OCI-LY1 (cell line): ENCODE measurements at regions not wholly inside any gene's neighbourhood (a gene's known extent, or its start where the extent isn't known, plus 50 kb on each side); places are given as distances from the start of the nearest gene placed in this dataset.

Source experiments
- H2AFZ ChIP-seq: fragments of 200-600 bp; sonication (generic), shearing (Covaris generic); 2 replicates; pipeline ENCODE4 v1.6.0; 2014; ENCODE audit warnings: antibody characterized with exemption, mild to moderate bottlenecking, low read length
- H3F3A ChIP-seq: fragments of 200-600 bp; sonication (generic), shearing (Covaris generic); 2 replicates; pipeline ENCODE4 v1.6.0; 2014; ENCODE audit warnings: mild to moderate bottlenecking, antibody characterized with exemption, low read length, moderate library complexity; ENCODE audit not compliant: insufficient read depth
- H3K27ac ChIP-seq: fragments of 200-600 bp; sonication (generic); 2 replicates; pipeline ENCODE4 v1.5.1; 2014; ENCODE audit warnings: low read length, mixed run types, mild to moderate bottlenecking, low read depth; ENCODE audit not compliant: poor library complexity, severe bottlenecking
- H3K27me3 ChIP-seq: fragments of 200-600 bp; sonication (generic); 2 replicates; pipeline ENCODE4 v1.6.0; 2014; ENCODE audit warnings: antibody characterized with exemption, mild to moderate bottlenecking, low read length, moderate library complexity; ENCODE audit not compliant: insufficient read depth
- H3K36me3 ChIP-seq: fragments of 200-600 bp; sonication (generic); 2 replicates; pipeline ENCODE4 v1.6.1; 2014; ENCODE audit warnings: mild to moderate bottlenecking, antibody characterized with exemption, low read length, moderate library complexity, mixed read lengths; ENCODE audit not compliant: insufficient read depth
- H3K4me1 ChIP-seq: fragments of 200-600 bp; sonication (generic); 2 replicates; pipeline ENCODE4 v1.5.1; 2014; ENCODE audit warnings: mild to moderate bottlenecking, low read length, moderate library complexity; ENCODE audit not compliant: insufficient read depth, severe bottlenecking
- H3K4me2 ChIP-seq: fragments of 200-600 bp; sonication (generic), shearing (Covaris generic); 2 replicates; pipeline ENCODE4 v1.6.1; 2014; ENCODE audit warnings: low read length
- H3K4me3 ChIP-seq: fragments of 200-600 bp; sonication (generic); 2 replicates; pipeline ENCODE4 v1.5.1; 2014; ENCODE audit warnings: low read length, low read depth, mild to moderate bottlenecking, mixed read lengths; ENCODE audit not compliant: poor library complexity, severe bottlenecking
- H3K79me2 ChIP-seq: fragments of 200-600 bp; shearing (Covaris generic); 2 replicates; pipeline ENCODE4 v1.6.1; 2016; ENCODE audit warnings: mixed run types, low read length, mixed read lengths; ENCODE audit not compliant: insufficient read depth
- H3K9ac ChIP-seq: fragments of 200-600 bp; sonication (generic), shearing (Covaris generic); 2 replicates; pipeline ENCODE4 v1.6.1; 2014; ENCODE audit warnings: mild to moderate bottlenecking, low read length, mixed read lengths
- H3K9me2 ChIP-seq: fragments of 200-600 bp; sonication (generic), shearing (Covaris generic); 2 replicates; pipeline ENCODE4 v1.6.1; 2014; ENCODE audit warnings: low read depth, mild to moderate bottlenecking, low read length, mixed read lengths
- H3K9me3 ChIP-seq: fragments of 200-600 bp; shearing (Covaris generic); 2 replicates; pipeline ENCODE4 v1.6.1; 2014; ENCODE audit warnings: low read length, mixed read lengths
- H4K20me1 ChIP-seq: fragments of 200-600 bp; sonication (generic), shearing (Covaris generic); 2 replicates; pipeline ENCODE4 v1.6.0; 2016; ENCODE audit warnings: mild to moderate bottlenecking, low read length; ENCODE audit not compliant: insufficient read depth
- EZH2 ChIP-seq: fragments of 200-600 bp; sonication (generic), shearing (Covaris generic); IDR thresholded peaks from 2 replicates; pipeline ENCODE4 v1.8.0; 2017; ENCODE audit warnings: borderline replicate concordance, mixed run types, mild to moderate bottlenecking, antibody characterized with exemption, low read length, moderate library complexity, mixed read lengths
- TF ChIP-seq, protein P1 (sequence below): fragments of 200-600 bp; sonication (generic), shearing (Covaris generic); IDR thresholded peaks from 2 replicates; pipeline ENCODE4 v1.5.1; 2017; ENCODE audit warnings: mild to moderate bottlenecking, antibody characterized with exemption, low read length, moderate library complexity, mixed read lengths

DNA sequence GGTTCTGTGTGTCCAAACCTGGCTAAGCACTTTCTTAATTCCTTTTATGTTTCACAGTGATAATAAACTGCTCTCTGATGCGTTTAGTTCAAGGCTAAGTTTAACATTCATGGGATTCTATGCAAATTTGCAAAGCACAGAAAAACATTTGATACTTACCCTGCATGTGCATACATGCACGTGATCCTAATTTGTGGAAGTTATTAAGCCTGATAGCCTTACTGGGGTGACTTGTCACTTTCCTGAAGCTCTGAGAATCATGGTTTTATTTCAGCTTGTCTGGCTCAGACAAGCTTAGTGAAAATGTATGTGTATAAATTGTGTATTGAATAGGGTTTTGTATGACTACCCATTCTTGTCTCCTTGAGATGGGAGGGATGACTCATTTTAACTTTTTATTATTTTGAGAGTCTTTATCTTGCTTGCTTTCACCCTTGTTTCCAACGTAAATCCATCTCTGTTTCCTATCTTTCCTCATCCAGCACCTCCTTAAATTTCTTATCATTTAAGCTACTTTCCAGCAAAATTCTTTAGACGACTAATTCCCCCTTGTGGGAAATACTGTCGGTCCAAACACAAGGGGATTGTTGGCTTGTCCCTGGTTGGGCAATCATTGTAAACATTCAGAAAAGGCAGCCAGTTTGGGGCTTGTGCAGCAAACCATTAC lies 167.1 kb downstream of the C11orf91 start:
- Histone ChIP-seq H3K27ac (no peak overlapping the region), H3K79me2 (no peaks in the 10 kb centered on the region), H3K27me3 (0 out of 2 replicates have a peak, but pooled peaks cover 4% of the 10 kb centered on the region), H3F3A (no peaks in the 10 kb centered on the region), H3K4me2 (no peak overlapping the region), H3K9ac (no peak overlapping the region), H3K9me3 (no peaks in the 10 kb centered on the region), H3K4me3 (no peak overlapping the region), H2AFZ (no peak overlapping the region), H3K36me3 (no peaks in the 10 kb centered on the region), H3K4me1 (no peaks in the 10 kb centered on the region), H3K9me2 (no peaks in the 10 kb centered on the region), H4K20me1 (no peaks in the 10 kb centered on the region)
- TF ChIP-seq, protein P1, sequence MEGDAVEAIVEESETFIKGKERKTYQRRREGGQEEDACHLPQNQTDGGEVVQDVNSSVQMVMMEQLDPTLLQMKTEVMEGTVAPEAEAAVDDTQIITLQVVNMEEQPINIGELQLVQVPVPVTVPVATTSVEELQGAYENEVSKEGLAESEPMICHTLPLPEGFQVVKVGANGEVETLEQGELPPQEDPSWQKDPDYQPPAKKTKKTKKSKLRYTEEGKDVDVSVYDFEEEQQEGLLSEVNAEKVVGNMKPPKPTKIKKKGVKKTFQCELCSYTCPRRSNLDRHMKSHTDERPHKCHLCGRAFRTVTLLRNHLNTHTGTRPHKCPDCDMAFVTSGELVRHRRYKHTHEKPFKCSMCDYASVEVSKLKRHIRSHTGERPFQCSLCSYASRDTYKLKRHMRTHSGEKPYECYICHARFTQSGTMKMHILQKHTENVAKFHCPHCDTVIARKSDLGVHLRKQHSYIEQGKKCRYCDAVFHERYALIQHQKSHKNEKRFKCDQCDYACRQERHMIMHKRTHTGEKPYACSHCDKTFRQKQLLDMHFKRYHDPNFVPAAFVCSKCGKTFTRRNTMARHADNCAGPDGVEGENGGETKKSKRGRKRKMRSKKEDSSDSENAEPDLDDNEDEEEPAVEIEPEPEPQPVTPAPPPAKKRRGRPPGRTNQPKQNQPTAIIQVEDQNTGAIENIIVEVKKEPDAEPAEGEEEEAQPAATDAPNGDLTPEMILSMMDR: no peak
- no peak for TF ChIP-seq EZH2

DNA sequence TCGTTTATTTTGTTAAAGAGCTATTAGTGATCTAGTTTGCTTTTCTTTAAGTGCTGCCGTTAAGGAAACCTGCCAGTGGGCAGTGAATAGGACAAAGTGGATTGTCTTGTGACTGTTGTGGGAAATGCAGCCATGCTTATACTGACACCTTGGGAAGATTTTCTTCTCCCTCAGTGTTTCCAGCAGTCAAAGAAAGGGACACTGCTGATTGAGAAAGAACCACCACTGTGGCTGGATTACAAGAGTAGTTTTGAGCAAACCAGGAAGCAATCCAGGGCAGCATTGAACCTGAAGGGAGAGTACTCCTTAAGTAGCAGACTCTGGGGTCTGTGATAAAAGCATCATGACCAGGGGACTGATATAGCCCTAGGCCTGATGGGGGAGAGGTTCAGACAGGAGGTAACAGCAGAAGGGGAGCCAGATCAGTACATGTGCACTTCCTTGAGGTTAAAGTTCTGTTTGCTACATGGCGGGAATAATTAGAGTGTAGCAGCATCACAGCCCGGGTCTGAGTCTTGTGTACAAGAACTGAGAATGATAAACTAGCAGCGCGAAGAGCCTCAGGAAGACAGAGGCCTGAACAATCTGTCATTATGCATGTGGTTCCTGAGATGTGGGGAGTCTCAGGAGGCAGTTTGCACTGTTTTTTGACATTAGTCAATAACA lies 167.8 kb downstream of the C11orf91 start:
- no peak overlapping the region for H3K9ac ChIP-seq
- H3K9me3 ChIP-seq: no peaks in the 10 kb centered on the region
- H3K4me3 ChIP-seq: no peak overlapping the region
- no peak overlapping the region for H3K27ac ChIP-seq
- H3K9me2 ChIP-seq: no peaks in the 10 kb centered on the region
- no peaks in the 10 kb centered on the region for H3K4me1 ChIP-seq
- TF ChIP-seq, protein P1: no peak
- TF ChIP-seq EZH2: no peak
- no peak overlapping the region for H3K4me2 ChIP-seq
- H3K36me3 ChIP-seq: no peaks in the 10 kb centered on the region
- no peaks in the 10 kb centered on the region for H3F3A ChIP-seq
- no peaks in the 10 kb centered on the region for H3K79me2 ChIP-seq
- 0 out of 2 replicates have a peak, but pooled peaks cover 4% of the 10 kb centered on the region for H3K27me3 ChIP-seq
- H2AFZ ChIP-seq: no peak overlapping the region
- no peaks in the 10 kb centered on the region for H4K20me1 ChIP-seq

DNA sequence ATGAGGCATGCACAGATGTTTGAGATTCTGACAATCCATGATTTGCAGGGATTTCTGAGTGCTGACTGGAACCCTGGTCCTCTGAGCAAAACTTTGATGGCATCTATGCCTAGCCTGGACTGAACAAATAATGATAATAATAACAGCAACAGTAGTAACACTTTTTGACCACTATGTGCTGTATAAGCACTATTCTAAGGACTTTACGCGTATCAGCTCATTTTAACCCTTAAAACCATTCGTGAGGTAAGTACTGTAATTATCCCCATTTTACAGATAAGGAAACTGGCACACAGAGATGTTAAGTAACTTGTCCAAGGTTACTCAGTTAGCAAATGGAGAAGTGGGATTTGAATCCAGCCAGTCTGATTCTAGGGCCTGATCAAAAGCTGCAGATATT lies 168.4 kb downstream of the C11orf91 start:
- H4K20me1 ChIP-seq: no peaks in the 10 kb centered on the region
- no peaks in the 10 kb centered on the region for H3K36me3 ChIP-seq
- TF ChIP-seq, protein P1: peak; percentile 26; the same call in 1 of the 2 replicates
- no peak for TF ChIP-seq EZH2
- H3K79me2 ChIP-seq: no peaks in the 10 kb centered on the region
- no peaks in the 10 kb centered on the region for H3F3A ChIP-seq
- no peaks in the 10 kb centered on the region for H3K9me2 ChIP-seq
- no peak overlapping the region for H3K9ac ChIP-seq
- no peaks in the 10 kb centered on the region for H3K4me1 ChIP-seq
- H3K27ac ChIP-seq: no peak overlapping the region
- no peaks in the 10 kb centered on the region for H3K9me3 ChIP-seq
- H3K4me3 ChIP-seq: no peak overlapping the region
- no peak overlapping the region for H3K4me2 ChIP-seq
- H2AFZ ChIP-seq: no peak overlapping the region
- H3K27me3 ChIP-seq: 0 out of 2 replicates have a peak, but pooled peaks cover 4% of the 10 kb centered on the region
